ENCODE measurements at regions not wholly inside any gene's neighbourhood (a gene's known extent, or its start where the extent isn't known, plus 50 kb on each side); places are given as distances from the start of the nearest gene placed in this dataset.

- TF ChIP-seq, protein P1, sequence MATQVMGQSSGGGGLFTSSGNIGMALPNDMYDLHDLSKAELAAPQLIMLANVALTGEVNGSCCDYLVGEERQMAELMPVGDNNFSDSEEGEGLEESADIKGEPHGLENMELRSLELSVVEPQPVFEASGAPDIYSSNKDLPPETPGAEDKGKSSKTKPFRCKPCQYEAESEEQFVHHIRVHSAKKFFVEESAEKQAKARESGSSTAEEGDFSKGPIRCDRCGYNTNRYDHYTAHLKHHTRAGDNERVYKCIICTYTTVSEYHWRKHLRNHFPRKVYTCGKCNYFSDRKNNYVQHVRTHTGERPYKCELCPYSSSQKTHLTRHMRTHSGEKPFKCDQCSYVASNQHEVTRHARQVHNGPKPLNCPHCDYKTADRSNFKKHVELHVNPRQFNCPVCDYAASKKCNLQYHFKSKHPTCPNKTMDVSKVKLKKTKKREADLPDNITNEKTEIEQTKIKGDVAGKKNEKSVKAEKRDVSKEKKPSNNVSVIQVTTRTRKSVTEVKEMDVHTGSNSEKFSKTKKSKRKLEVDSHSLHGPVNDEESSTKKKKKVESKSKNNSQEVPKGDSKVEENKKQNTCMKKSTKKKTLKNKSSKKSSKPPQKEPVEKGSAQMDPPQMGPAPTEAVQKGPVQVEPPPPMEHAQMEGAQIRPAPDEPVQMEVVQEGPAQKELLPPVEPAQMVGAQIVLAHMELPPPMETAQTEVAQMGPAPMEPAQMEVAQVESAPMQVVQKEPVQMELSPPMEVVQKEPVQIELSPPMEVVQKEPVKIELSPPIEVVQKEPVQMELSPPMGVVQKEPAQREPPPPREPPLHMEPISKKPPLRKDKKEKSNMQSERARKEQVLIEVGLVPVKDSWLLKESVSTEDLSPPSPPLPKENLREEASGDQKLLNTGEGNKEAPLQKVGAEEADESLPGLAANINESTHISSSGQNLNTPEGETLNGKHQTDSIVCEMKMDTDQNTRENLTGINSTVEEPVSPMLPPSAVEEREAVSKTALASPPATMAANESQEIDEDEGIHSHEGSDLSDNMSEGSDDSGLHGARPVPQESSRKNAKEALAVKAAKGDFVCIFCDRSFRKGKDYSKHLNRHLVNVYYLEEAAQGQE (IDR thresholded peaks at IDR 0.05; ENCODE audit: insufficient read depth in 1 of 2, low read depth in 2 of 2, low read length in 2 of 2) = no peak
- TF ChIP-seq POLR2AphosphoS5 (IDR thresholded peaks at IDR 0.05; ENCODE audit: low read depth, low read length) = no peak
Measured at GRCh38 chr1:172980456-172980855, 70.3 kb downstream of the TNFSF18 start.
